Osteoblast (primary cell): ENCODE measurements at regions not wholly inside any gene's neighbourhood (a gene's known extent, or its start where the extent isn't known, plus 50 kb on each side); places are given as distances from the start of the nearest gene placed in this dataset.

Source experiments
- DNase-seq: peaks from one replicate; pipeline ENCODE4 v3.0.0; 2011; ENCODE audit warnings: low spot score, mixed read lengths; ENCODE audit not compliant: insufficient read length; ENCODE audit errors: missing footprints
- H2AFZ ChIP-seq: 2 replicates; pipeline ENCODE4 v1.6.0; 2011; ENCODE audit warnings: mild to moderate bottlenecking, low read length
- H3K27ac ChIP-seq: 2 replicates; pipeline ENCODE4 v1.5.1; 2011; ENCODE audit warnings: mild to moderate bottlenecking, low read depth, low read length, moderate library complexity
- H3K27me3 ChIP-seq: 2 replicates; pipeline ENCODE4 v1.6.0; 2012; ENCODE audit warnings: mild to moderate bottlenecking, control low read depth, inconsistent platforms, low read length, moderate library complexity; ENCODE audit not compliant: insufficient read depth
- H3K36me3 ChIP-seq: 2 replicates; pipeline ENCODE4 v1.5.1; 2011; ENCODE audit warnings: mild to moderate bottlenecking, low read length, control low read depth, moderate library complexity; ENCODE audit not compliant: insufficient read depth
- H3K4me1 ChIP-seq: 2 replicates; pipeline ENCODE4 v1.5.1; 2011; ENCODE audit warnings: mild to moderate bottlenecking, low read length, control low read depth, moderate library complexity; ENCODE audit not compliant: insufficient read depth
- H3K4me2 ChIP-seq: 2 replicates; pipeline ENCODE4 v1.6.0; 2011; ENCODE audit warnings: mild to moderate bottlenecking, low read length; ENCODE audit not compliant: insufficient read depth
- H3K4me3 ChIP-seq: fragments of 200-600 bp; sonication (generic); 3 replicates; pipeline ENCODE4 v1.5.1; 2012; ENCODE audit warnings: mild to moderate bottlenecking, low read length, inconsistent platforms; ENCODE audit not compliant: insufficient read depth
- H3K79me2 ChIP-seq: 2 replicates; pipeline ENCODE4 v1.6.0; 2012; ENCODE audit warnings: mild to moderate bottlenecking, low read length, control low read depth, inconsistent platforms; ENCODE audit not compliant: insufficient read depth
- H3K9me3 ChIP-seq: 2 replicates; pipeline ENCODE4 v1.5.1; 2011; ENCODE audit warnings: low read depth, low read length, control low read depth
- H4K20me1 ChIP-seq: 2 replicates; pipeline ENCODE4 v1.6.0; 2012; ENCODE audit warnings: mild to moderate bottlenecking, low read length, control low read depth; ENCODE audit not compliant: insufficient read depth
- TF ChIP-seq, protein P1 (sequence below): IDR thresholded peaks from 2 replicates; pipeline ENCODE4 v1.5.1; 2011; ENCODE audit warnings: mild to moderate bottlenecking, low read depth, low read length, moderate library complexity; ENCODE audit errors: extremely low read depth

DNA sequence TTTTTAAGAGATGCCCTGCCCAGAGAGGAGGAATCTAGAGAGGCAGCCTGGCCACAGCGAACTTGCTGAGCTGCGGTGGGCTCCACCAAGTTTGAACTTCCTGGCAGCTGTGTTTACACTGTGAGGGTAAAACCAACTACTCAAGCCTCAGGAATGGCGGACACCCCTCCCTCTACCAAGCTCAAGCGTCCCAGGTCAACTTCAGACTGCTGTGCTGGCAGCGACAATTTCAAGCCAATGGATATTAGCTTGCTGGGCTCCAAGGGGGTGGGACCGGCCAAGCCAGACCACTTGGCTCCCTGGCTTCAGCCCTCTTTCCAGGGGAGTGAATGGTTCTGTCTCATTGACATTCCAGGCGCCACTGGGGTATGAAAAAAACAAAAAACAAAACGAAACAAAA is 289.4 kb downstream of the KCNS3 start:
- H3K9me3 ChIP-seq = no peaks in the 10 kb centered on the region
- no peak overlapping the region for H3K27ac ChIP-seq
- H2AFZ ChIP-seq = peak overlapping the region; percentile 59
- DNase-seq = no peak
- H3K4me3 ChIP-seq = peak overlapping the region; percentile 43
- TF ChIP-seq, protein P1, sequence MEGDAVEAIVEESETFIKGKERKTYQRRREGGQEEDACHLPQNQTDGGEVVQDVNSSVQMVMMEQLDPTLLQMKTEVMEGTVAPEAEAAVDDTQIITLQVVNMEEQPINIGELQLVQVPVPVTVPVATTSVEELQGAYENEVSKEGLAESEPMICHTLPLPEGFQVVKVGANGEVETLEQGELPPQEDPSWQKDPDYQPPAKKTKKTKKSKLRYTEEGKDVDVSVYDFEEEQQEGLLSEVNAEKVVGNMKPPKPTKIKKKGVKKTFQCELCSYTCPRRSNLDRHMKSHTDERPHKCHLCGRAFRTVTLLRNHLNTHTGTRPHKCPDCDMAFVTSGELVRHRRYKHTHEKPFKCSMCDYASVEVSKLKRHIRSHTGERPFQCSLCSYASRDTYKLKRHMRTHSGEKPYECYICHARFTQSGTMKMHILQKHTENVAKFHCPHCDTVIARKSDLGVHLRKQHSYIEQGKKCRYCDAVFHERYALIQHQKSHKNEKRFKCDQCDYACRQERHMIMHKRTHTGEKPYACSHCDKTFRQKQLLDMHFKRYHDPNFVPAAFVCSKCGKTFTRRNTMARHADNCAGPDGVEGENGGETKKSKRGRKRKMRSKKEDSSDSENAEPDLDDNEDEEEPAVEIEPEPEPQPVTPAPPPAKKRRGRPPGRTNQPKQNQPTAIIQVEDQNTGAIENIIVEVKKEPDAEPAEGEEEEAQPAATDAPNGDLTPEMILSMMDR = no peak
- no peaks in the 10 kb centered on the region for H3K36me3 ChIP-seq
- H4K20me1 ChIP-seq = no peaks in the 10 kb centered on the region
- no peaks in the 10 kb centered on the region for H3K79me2 ChIP-seq
- no peaks in the 10 kb centered on the region for H3K4me1 ChIP-seq
- H3K27me3 ChIP-seq = peaks cover 2% of the 10 kb centered on the region
- peak overlapping the region; percentile 36 for H3K4me2 ChIP-seq

DNA sequence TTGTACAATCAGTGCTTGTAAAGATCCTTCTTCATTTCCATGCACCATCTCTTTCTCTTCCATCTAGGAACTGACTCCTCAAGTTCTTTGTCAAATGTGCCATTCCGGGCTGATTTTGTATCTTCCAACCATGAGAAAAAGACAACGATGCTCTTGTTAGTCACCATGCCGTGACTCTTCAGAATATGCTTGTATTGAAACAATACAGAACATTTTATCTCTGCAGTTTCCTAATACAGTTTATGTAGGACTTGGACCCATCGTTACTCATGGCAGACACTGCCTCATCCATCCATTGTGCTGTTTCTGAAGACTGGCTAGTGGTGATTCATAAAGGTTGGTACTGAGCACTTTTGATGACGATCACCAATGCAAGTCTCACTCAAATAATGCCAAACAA is 283.2 kb downstream of the KCNS3 start:
- Histone ChIP-seq H3K79me2 (no peaks in the 10 kb centered on the region), H3K27ac (no peak overlapping the region), H3K4me3 (no peak overlapping the region), H3K9me3 (no peaks in the 10 kb centered on the region), H3K4me1 (no peaks in the 10 kb centered on the region), H2AFZ (no peak overlapping the region), H3K4me2 (no peak overlapping the region), H4K20me1 (no peaks in the 10 kb centered on the region), H3K27me3 (no peaks in the 10 kb centered on the region), H3K36me3 (no peaks in the 10 kb centered on the region)
- peak; percentile 58 for DNase-seq
- TF ChIP-seq, protein P1 = no peak

GRCh38 chr2:18159896-18160295 is 281.4 kb downstream of the KCNS3 start:
- Histone ChIP-seq H3K4me1 (no peaks in the 10 kb centered on the region), H3K79me2 (no peaks in the 10 kb centered on the region), H4K20me1 (no peaks in the 10 kb centered on the region), H3K9me3 (no peaks in the 10 kb centered on the region), H2AFZ (peak overlapping the region; percentile 56), H3K27ac (no peak overlapping the region), H3K4me3 (no peak overlapping the region), H3K36me3 (no peaks in the 10 kb centered on the region), H3K4me2 (no peak overlapping the region), H3K27me3 (no peaks in the 10 kb centered on the region)
- TF ChIP-seq, protein P1 = no peak
- peak; percentile 34 for DNase-seq

DNA sequence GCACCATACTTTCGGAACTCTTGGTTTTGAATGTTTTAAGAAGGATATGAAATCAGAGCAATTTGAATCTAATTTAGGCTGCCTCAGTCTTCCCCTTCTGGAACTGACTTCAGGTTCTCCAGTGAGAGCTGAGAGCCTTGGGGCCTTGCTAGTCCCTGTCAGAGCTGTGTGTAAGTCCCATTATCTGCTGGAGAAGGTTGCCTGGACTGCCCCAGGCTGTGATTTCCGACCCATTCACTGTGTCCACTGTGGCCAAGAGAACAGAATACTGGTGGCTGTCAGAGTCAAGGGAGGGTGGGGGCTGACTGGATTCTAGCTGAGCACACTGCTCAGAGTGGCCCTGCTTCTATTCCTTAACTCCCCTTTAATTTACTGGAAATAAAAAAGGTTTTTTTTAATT is 278.0 kb downstream of the KCNS3 start:
- no peaks in the 10 kb centered on the region for H3K36me3 ChIP-seq
- no peaks in the 10 kb centered on the region for H4K20me1 ChIP-seq
- no peak overlapping the region for H3K4me3 ChIP-seq
- H3K27ac ChIP-seq = no peak overlapping the region
- H2AFZ ChIP-seq = no peak overlapping the region
- no peaks in the 10 kb centered on the region for H3K9me3 ChIP-seq
- H3K27me3 ChIP-seq = peaks cover 4% of the 10 kb centered on the region
- no peaks in the 10 kb centered on the region for H3K4me1 ChIP-seq
- no peaks in the 10 kb centered on the region for H3K79me2 ChIP-seq
- H3K4me2 ChIP-seq = no peak overlapping the region
- DNase-seq = no peak
- TF ChIP-seq, protein P1 = no peak
